C1 segment of cervical spinal cord (tissue), 14 donors: ENCODE measurements at regions not wholly inside any gene's neighbourhood (a gene's known extent, or its start where the extent isn't known, plus 50 kb on each side); places are given as distances from the start of the nearest gene placed in this dataset.

ENCODE experiments used
- DNase-seq, 14 donors: peaks; one replicate each; lab custom pipeline; 2025; lab: John Stamatoyannopoulos, UW

- DNase-seq, result no peak
These were observed 156.5 kb downstream of the PAWR start for GRCh38 chr12:79534029-79534867.

GRCh38 chr12:79532907-79533288 is 157.9 kb downstream of the PAWR start:
- DNase-seq, result no peak

GRCh38 chr12:79531518-79531917 is 159.2 kb downstream of the PAWR start:
- DNase-seq, result no peak

- DNase-seq, result no peak
These were observed 163.3 kb downstream of the PAWR start for GRCh38 chr12:79527473-79527872.

- DNase-seq, result no peak
These were observed 165.4 kb downstream of the PAWR start for GRCh38 chr12:79525357-79525756.

- DNase-seq, result no peak
These were observed 166.1 kb downstream of the PAWR start for GRCh38 chr12:79524507-79525148.

- DNase-seq, result no peak
These were observed 167.8 kb downstream of the PAWR start for GRCh38 chr12:79522989-79523386.

- peak in 1 of 14 donors; percentile 91 for DNase-seq
These were observed 168.3 kb downstream of the PAWR start for GRCh38 chr12:79522257-79522988.

- DNase-seq, result no peak
These were observed 169.2 kb downstream of the PAWR start for GRCh38 chr12:79521576-79521975.

- no peak for DNase-seq
These were observed 173.4 kb downstream of the PAWR start for GRCh38 chr12:79517363-79517762.

GRCh38 chr12:79515530-79515935 is 175.2 kb downstream of the PAWR start:
- no peak for DNase-seq

GRCh38 chr12:79514730-79515529 is 175.8 kb downstream of the PAWR start:
- DNase-seq, result no peak

- DNase-seq, result no peak
These were observed 178.7 kb downstream of the PAWR start for GRCh38 chr12:79512068-79512467.

- no peak for DNase-seq
These were observed 182.1 kb downstream of the PAWR start for GRCh38 chr12:79508622-79509021.
